Left lobe of liver (tissue), 2 donors: ENCODE measurements at regions not wholly inside any gene's neighbourhood (a gene's known extent, or its start where the extent isn't known, plus 50 kb on each side); places are given as distances from the start of the nearest gene placed in this dataset.
"Not testable (repeated sequence)": the region's sequence is repeated elsewhere in the genome, so short reads cannot be mapped to it uniquely, and the experiment has no call there.

Experiments used
- ATAC-seq: fragments of 200-7000 bp; cut with Tn5 transposase; one replicate; pipeline ENCODE4 v1.9.1; 2020; ENCODE audit warnings: mild to moderate bottlenecking, moderate library complexity
- DNase-seq: peaks from one replicate; pipeline ENCODE4 v3.0.0-alpha.2; 2020; ENCODE audit warnings: low spot score
- donor health status: DM: no; HTN: no; CAD: no; lungs with moderate emphysema.
- donor health status: DM: no; HTN: yes; CAD: no.

DNA sequence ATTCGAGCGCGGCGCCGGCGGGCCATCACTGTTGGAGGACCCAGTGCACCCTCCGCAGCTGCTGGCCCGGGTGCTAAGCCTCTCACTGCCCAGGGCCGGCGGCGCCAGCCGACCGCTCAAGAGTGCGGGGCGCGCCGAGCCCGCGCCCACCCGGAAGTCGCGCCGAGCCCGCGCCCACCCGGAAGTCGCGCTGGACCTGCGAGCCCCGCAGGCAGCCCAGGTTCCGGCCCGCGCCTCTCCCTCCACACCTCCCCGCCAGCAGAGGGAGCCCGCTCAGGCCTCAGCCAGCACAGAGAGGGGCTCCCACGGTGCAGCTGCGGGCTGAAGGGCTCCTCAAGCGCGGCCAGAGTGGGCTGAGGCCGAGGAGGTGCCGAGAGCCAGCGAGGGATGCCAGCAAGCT lies 170.8 kb downstream of the GTF2H2C_2 start:
- ATAC-seq = not testable (repeated sequence)
- peak; percentile 46 for DNase-seq
